Naive B cell (primary cell): ENCODE measurements at regions not wholly inside any gene's neighbourhood (a gene's known extent, or its start where the extent isn't known, plus 50 kb on each side); places are given as distances from the start of the nearest gene placed in this dataset.

Experiments
- ATAC-seq, 2 donors: fragments of 150-1000 bp; cut with Tn5 transposase; 2 replicates each; pipeline ENCODE4 v1.10.0; 2021; ENCODE audit warnings: low read depth in 2 of 2, mild to moderate bottlenecking in 2 of 2, moderate library complexity in 2 of 2
- DNase-seq: peaks from one replicate; pipeline ENCODE4 v3.0.0; 2022
- H3K27ac Mint-ChIP-seq, 6 donors: one replicate each; pipeline ENCODE4 v1.8.0; 2020 to 2022; ENCODE audit warnings: mild to moderate bottlenecking in 6 of 6, mixed read lengths in 6 of 6, moderate library complexity in 5 of 6, inconsistent platforms in 2 of 6
- H3K27me3 Mint-ChIP-seq, 3 donors: one replicate each; pipeline ENCODE4 v1.8.0; 2021 to 2022; ENCODE audit warnings: mixed read lengths in 3 of 3, mild to moderate bottlenecking in 1 of 3
- H3K36me3 Mint-ChIP-seq, 2 donors: one replicate each; pipeline ENCODE4 v1.8.0; 2020 to 2022; ENCODE audit warnings: mixed read lengths in 2 of 2, inconsistent platforms in 1 of 2, mild to moderate bottlenecking in 1 of 2
- H3K4me1 Mint-ChIP-seq, 3 donors: one replicate each; pipeline ENCODE4 v1.8.0; 2020 to 2022; ENCODE audit warnings: mixed read lengths in 3 of 3, inconsistent platforms in 1 of 3, mild to moderate bottlenecking in 1 of 3, moderate library complexity in 1 of 3
- H3K4me3 Mint-ChIP-seq, 8 donors: one replicate each; pipeline ENCODE4 v1.8.0; 2020 to 2022; ENCODE audit warnings: mild to moderate bottlenecking in 8 of 8, mixed read lengths in 8 of 8, moderate library complexity in 8 of 8, inconsistent platforms in 2 of 8
- H3K9me3 Mint-ChIP-seq, 7 donors: one replicate each; pipeline ENCODE4 v1.8.0; 2020 to 2022; ENCODE audit warnings: mixed read lengths in 7 of 7, mild to moderate bottlenecking in 5 of 7, inconsistent platforms in 2 of 7, moderate library complexity in 1 of 7

- Mint-ChIP-seq H3K4me1 (no peaks in the 10 kb centered on the region), H3K36me3 (no peaks in the 10 kb centered on the region), H3K27me3 (no peaks in the 10 kb centered on the region), H3K27ac (no peak overlapping the region), H3K4me3 (no peak overlapping the region), H3K9me3 (peaks cover 0 to 2% (median 0%) of the 10 kb centered on the region in 7 donors)
- no peak for ATAC-seq
- DNase-seq: no peak
Measured at GRCh38 chr6:74765486-74765885, 440.4 kb downstream of the COL12A1 start.

- Mint-ChIP-seq H3K4me1 (no peaks in the 10 kb centered on the region), H3K27me3 (no peaks in the 10 kb centered on the region)
- ATAC-seq: no peak
Measured at GRCh38 chr6:74764486-74764885, 441.4 kb downstream of the COL12A1 start.

GRCh38 chr6:74762841-74763240 lies 443.0 kb downstream of the COL12A1 start:
- no peaks in the 10 kb centered on the region for H3K27me3 Mint-ChIP-seq
- no peak overlapping the region for H3K4me3 Mint-ChIP-seq
- H3K27ac Mint-ChIP-seq: no peak overlapping the region
- H3K36me3 Mint-ChIP-seq: no peaks in the 10 kb centered on the region
- ATAC-seq: no peak
- DNase-seq: no peak
- peaks cover 0 to 1% (median 0%) of the 10 kb centered on the region in 7 donors for H3K9me3 Mint-ChIP-seq
- H3K4me1 Mint-ChIP-seq: no peaks in the 10 kb centered on the region

More at GRCh38 chr6:74764486-74764885, 441.4 kb downstream of the COL12A1 start:
- Mint-ChIP-seq H3K4me3 (no peak overlapping the region), H3K36me3 (no peaks in the 10 kb centered on the region), H3K9me3 (no peaks in the 10 kb centered on the region), H3K27ac (no peak overlapping the region)
- no peak for DNase-seq

GRCh38 chr6:74757813-74758212 lies 448.0 kb downstream of the COL12A1 start:
- DNase-seq (no peak), ATAC-seq (no peak)
- Mint-ChIP-seq H3K27ac (no peak overlapping the region), H3K9me3 (peaks cover 0 to 2% (median 0%) of the 10 kb centered on the region in 7 donors), H3K4me1 (no peaks in the 10 kb centered on the region), H3K36me3 (no peaks in the 10 kb centered on the region), H3K27me3 (no peaks in the 10 kb centered on the region), H3K4me3 (no peak overlapping the region)

GRCh38 chr6:74756923-74757322 lies 448.9 kb downstream of the COL12A1 start:
- Mint-ChIP-seq H3K4me3 (no peak overlapping the region), H3K27me3 (no peaks in the 10 kb centered on the region), H3K36me3 (no peaks in the 10 kb centered on the region), H3K4me1 (no peaks in the 10 kb centered on the region), H3K27ac (no peak overlapping the region), H3K9me3 (peaks cover 0 to 2% (median 0%) of the 10 kb centered on the region in 7 donors)
- DNase-seq: no peak
- no peak for ATAC-seq

GRCh38 chr6:74755778-74756177 lies 450.1 kb downstream of the COL12A1 start:
- H3K4me3 Mint-ChIP-seq: no peak overlapping the region
- ATAC-seq: no peak
- peaks cover 0 to 3% (median 0%) of the 10 kb centered on the region in 7 donors for H3K9me3 Mint-ChIP-seq
- H3K27ac Mint-ChIP-seq: no peak overlapping the region
- H3K36me3 Mint-ChIP-seq: no peaks in the 10 kb centered on the region
- H3K4me1 Mint-ChIP-seq: no peaks in the 10 kb centered on the region
- no peak for DNase-seq
- H3K27me3 Mint-ChIP-seq: no peaks in the 10 kb centered on the region

GRCh38 chr6:74755196-74755595 lies 450.7 kb downstream of the COL12A1 start:
- Mint-ChIP-seq H3K27ac (no peak overlapping the region), H3K9me3 (peaks cover 0 to 3% (median 0%) of the 10 kb centered on the region in 7 donors), H3K4me3 (no peak overlapping the region), H3K4me1 (no peaks in the 10 kb centered on the region), H3K36me3 (no peaks in the 10 kb centered on the region), H3K27me3 (no peaks in the 10 kb centered on the region)
- ATAC-seq (no peak), DNase-seq (no peak)

GRCh38 chr6:74753883-74754600 lies 451.8 kb downstream of the COL12A1 start:
- Mint-ChIP-seq H3K27me3 (no peaks in the 10 kb centered on the region), H3K9me3 (peaks cover 0 to 3% (median 0%) of the 10 kb centered on the region in 7 donors), H3K4me1 (no peaks in the 10 kb centered on the region), H3K27ac (no peak overlapping the region), H3K4me3 (no peak overlapping the region), H3K36me3 (no peaks in the 10 kb centered on the region)
- DNase-seq: no peak
- ATAC-seq: no peak

GRCh38 chr6:74752303-74752702 lies 453.6 kb downstream of the COL12A1 start:
- Mint-ChIP-seq H3K4me3 (no peak overlapping the region), H3K9me3 (peaks cover 0 to 2% (median 0%) of the 10 kb centered on the region in 7 donors), H3K27ac (no peak overlapping the region), H3K27me3 (no peaks in the 10 kb centered on the region), H3K36me3 (no peaks in the 10 kb centered on the region), H3K4me1 (no peaks in the 10 kb centered on the region)
- DNase-seq (no peak), ATAC-seq (no peak)

- Mint-ChIP-seq H3K36me3 (no peaks in the 10 kb centered on the region), H3K27ac (no peak overlapping the region), H3K4me3 (no peak overlapping the region), H3K4me1 (no peaks in the 10 kb centered on the region), H3K27me3 (no peaks in the 10 kb centered on the region), H3K9me3 (peaks cover 0 to 2% (median 0%) of the 10 kb centered on the region in 7 donors)
- ATAC-seq: no peak
- no peak for DNase-seq
Measured at GRCh38 chr6:74750826-74751225, 455.0 kb downstream of the COL12A1 start.

- Mint-ChIP-seq H3K36me3 (no peaks in the 10 kb centered on the region), H3K27ac (no peak overlapping the region), H3K9me3 (peaks cover 0 to 2% (median 0%) of the 10 kb centered on the region in 7 donors), H3K4me1 (no peaks in the 10 kb centered on the region), H3K4me3 (no peak overlapping the region), H3K27me3 (no peaks in the 10 kb centered on the region)
- no peak for DNase-seq
- no peak for ATAC-seq
Measured at GRCh38 chr6:74749211-74750147, 456.4 kb downstream of the COL12A1 start.

GRCh38 chr6:74745670-74746069 lies 460.2 kb downstream of the COL12A1 start:
- H3K4me1 Mint-ChIP-seq: no peaks in the 10 kb centered on the region
- ATAC-seq (no peak), DNase-seq (no peak)
- H3K9me3 Mint-ChIP-seq: peaks cover 0 to 2% (median 0%) of the 10 kb centered on the region in 7 donors
- no peaks in the 10 kb centered on the region for H3K27me3 Mint-ChIP-seq
- H3K27ac Mint-ChIP-seq: no peak overlapping the region
- no peaks in the 10 kb centered on the region for H3K36me3 Mint-ChIP-seq
- H3K4me3 Mint-ChIP-seq: no peak overlapping the region

- Mint-ChIP-seq H3K9me3 (peaks cover 0 to 2% (median 0%) of the 10 kb centered on the region in 7 donors), H3K27me3 (no peaks in the 10 kb centered on the region)
- DNase-seq: no peak
Measured at GRCh38 chr6:74742793-74743508, 462.9 kb downstream of the COL12A1 start.

More at GRCh38 chr6:74742793-74743508, 462.9 kb downstream of the COL12A1 start:
- no peak overlapping the region for H3K27ac Mint-ChIP-seq
- ATAC-seq: no peak
- no peaks in the 10 kb centered on the region for H3K36me3 Mint-ChIP-seq
- no peak overlapping the region for H3K4me3 Mint-ChIP-seq
- H3K4me1 Mint-ChIP-seq: no peaks in the 10 kb centered on the region
